HCT116 (cell line): ENCODE measurements at regions not wholly inside any gene's neighbourhood (a gene's known extent, or its start where the extent isn't known, plus 50 kb on each side); places are given as distances from the start of the nearest gene placed in this dataset.

Experiments used
- ATAC-seq: fragments of 200-7000 bp; cut with Tn5 transposase; 2 replicates; pipeline ENCODE4 v1.9.1; 2020; ENCODE audit warnings: mild to moderate bottlenecking, moderate library complexity
- BruUV-seq: library from RNA; stranded (reverse); fragments of 400-500 nt; replicated peaks from 2 replicates; lab custom pipeline; 2021; lab: Mats Ljungman, UMichigan
- CTCF ChIA-PET: fragments of 300-600 bp; sonication (Branson Sonifier 250); formaldehyde crosslinking; loops from one replicate; lab custom pipeline; 2021; ENCODE audit warnings: antibody characterized with exemption; lab: Charles Lee
- POLR2A ChIA-PET: fragments of 300-600, 350-600 bp; sonication (Branson Sonifier 250); formaldehyde crosslinking; loops from one replicate; lab custom pipeline; 2021; ENCODE audit warnings: antibody characterized with exemption; lab: Charles Lee
- RAD21 ChIA-PET, 2 experiments: fragments of 300-600 bp; sonication (Branson Sonifier 250); formaldehyde crosslinking; loops; one replicate each; lab custom pipeline; 2023; ENCODE audit warnings: low total read pairs in 2 of 2; ENCODE audit not compliant: uncharacterized antibody in 2 of 2, unreplicated experiment in 2 of 2, low non-redundant PET in 1 of 2; lab: Charles Lee
- DNase-seq: peaks from one replicate; pipeline ENCODE4 v3.0.0-alpha.2; 2010; ENCODE audit warnings: low read depth, low spot score
- H2AFZ ChIP-seq: fragments of 200-600 bp; shearing (Covaris generic), sonication (generic); 2 replicates; pipeline ENCODE4 v1.6.1; 2017; ENCODE audit warnings: low read depth, mixed run types, mixed read lengths, antibody characterized with exemption, low read length; ENCODE audit not compliant: poor library complexity, severe bottlenecking
- H3K27ac ChIP-seq: 2 replicates; pipeline ENCODE4 v1.5.1; 2012; ENCODE audit warnings: low read depth, low read length
- H3K27me3 ChIP-seq: fragments of 200-600 bp; sonication (generic); 2 replicates; pipeline ENCODE4 v1.6.1; 2016; ENCODE audit warnings: mixed run types, low read length, mixed read lengths; ENCODE audit not compliant: insufficient read depth
- H3K36me3 ChIP-seq, 2 experiments: fragments of 200-500 bp in 1 of 2; fragments of 200-600 bp in 1 of 2; sonication (Bioruptor generic) in 1 of 2; sonication (generic) in 1 of 2; 2 replicates each; pipeline versions ENCODE4 v1.5.1 to v1.6.1; 2014 to 2016; ENCODE audit warnings: low read length in 2 of 2, inconsistent platforms in 1 of 2, mixed read lengths in 1 of 2, mixed run types in 1 of 2; ENCODE audit not compliant: insufficient read depth in 2 of 2, control insufficient read depth in 1 of 2
- H3K4me1 ChIP-seq, 2 experiments: fragments of 200-600 bp in 1 of 2; sonication (generic) in 1 of 2; 2 replicates each; pipeline versions ENCODE4 v1.5.1 to v1.6.1; 2012 to 2017; ENCODE audit warnings: low read length in 2 of 2, inconsistent platforms in 1 of 2, mild to moderate bottlenecking in 1 of 2, mixed read lengths in 1 of 2, mixed run types in 1 of 2, moderate library complexity in 1 of 2; ENCODE audit not compliant: insufficient read depth in 2 of 2, control insufficient read depth in 1 of 2
- H3K4me2 ChIP-seq: fragments of 200-600 bp; sonication (generic); 2 replicates; pipeline ENCODE4 v1.6.1; 2017; ENCODE audit warnings: mixed run types, low read length, mixed read lengths
- H3K4me3 ChIP-seq, 2 experiments: fragments of 200-600 bp in 1 of 2; sonication (generic) in 1 of 2; replicated peaks in 1 of 2; 2 replicates each; pipeline ENCODE4 v1.5.1; 2011 to 2016; ENCODE audit warnings: low read length in 2 of 2, control low read depth in 1 of 2, low read depth in 1 of 2, mild to moderate bottlenecking in 1 of 2, mixed read lengths in 1 of 2, mixed run types in 1 of 2
- H3K79me2 ChIP-seq: fragments of 200-600 bp; sonication (generic); 2 replicates; pipeline ENCODE4 v1.6.1; 2017; ENCODE audit warnings: mild to moderate bottlenecking, mixed run types, low read length, moderate library complexity, mixed read lengths; ENCODE audit not compliant: insufficient read depth
- H3K9ac ChIP-seq: fragments of 200-600 bp; sonication (generic); 2 replicates; pipeline ENCODE4 v1.6.1; 2016; ENCODE audit warnings: low read length, mixed read lengths
- H3K9me2 ChIP-seq: fragments of 200-600 bp; sonication (generic), shearing (Covaris generic); 2 replicates; pipeline ENCODE4 v1.6.1; 2017; ENCODE audit warnings: mixed run types, mild to moderate bottlenecking, moderate library complexity; ENCODE audit not compliant: insufficient read depth
- H3K9me3 ChIP-seq, 2 experiments: fragments of 200-500 bp in 1 of 2; fragments of 200-600 bp in 1 of 2; sonication (Bioruptor generic) in 1 of 2; sonication (generic) in 1 of 2; 2 replicates each; pipeline ENCODE4 v1.6.1; 2014 to 2017; ENCODE audit warnings: low read length in 2 of 2, mixed read lengths in 2 of 2, inconsistent platforms in 1 of 2, low read depth in 1 of 2, mild to moderate bottlenecking in 1 of 2, mixed run types in 1 of 2, moderate library complexity in 1 of 2; ENCODE audit not compliant: control insufficient read depth in 1 of 2, insufficient read depth in 1 of 2
- H4K20me1 ChIP-seq: fragments of 200-600 bp; sonication (generic), shearing (Covaris generic); 2 replicates; pipeline ENCODE4 v1.6.1; 2017; ENCODE audit warnings: mixed run types, mild to moderate bottlenecking, moderate library complexity; ENCODE audit not compliant: insufficient read depth
- EGR1 ChIP-seq: IDR thresholded peaks from 2 replicates; pipeline ENCODE4 v1.6.1; 2012; ENCODE audit warnings: low read depth
- EZH2 ChIP-seq: fragments of 200-600 bp; sonication (generic); IDR thresholded peaks from 2 replicates; pipeline ENCODE4 v1.6.1; 2017; ENCODE audit warnings: antibody characterized with exemption, mixed run types
- MAX ChIP-seq: IDR thresholded peaks from 2 replicates; pipeline ENCODE4 v1.6.1; 2012
- POLR2A ChIP-seq: IDR thresholded peaks from 2 replicates; pipeline ENCODE4 v1.7.0; 2011; ENCODE audit warnings: borderline replicate concordance; ENCODE audit not compliant: insufficient read depth, insufficient read length; ENCODE audit errors: extremely low read depth
- SRF ChIP-seq: IDR thresholded peaks from 2 replicates; pipeline ENCODE4 v1.6.1; 2012; ENCODE audit warnings: low read depth
- YY1 ChIP-seq: IDR thresholded peaks from 2 replicates; pipeline ENCODE4 v1.6.1; 2011; ENCODE audit warnings: low read length, low read depth, moderate library complexity, mild to moderate bottlenecking; ENCODE audit not compliant: insufficient replicate concordance; ENCODE audit errors: extremely low read depth
- ZFX ChIP-seq: fragments of 450-650 bp; IDR thresholded peaks from 2 replicates; pipeline ENCODE4 v1.6.1; 2017
- ZNF274 ChIP-seq: fragments of 200-500 bp; sonication (Bioruptor generic); IDR thresholded peaks from 2 replicates; pipeline ENCODE4 v1.6.1; 2014; ENCODE audit warnings: mild to moderate bottlenecking, low read depth, low read length, inconsistent platforms
- intact Hi-C: fragments of 100-400 bp; cut with micrococcal nuclease; formaldehyde crosslinking; loops from 2 replicates; pipeline ENCODE4 v1.10.0; 2022

- BruUV-seq: no TSS peak
- H3K4me3 ChIP-seq: no peak overlapping the region
- ChIA-PET CTCF (no interaction called here), RAD21 (no interaction called here), POLR2A (no interaction called here)
- H3K36me3 ChIP-seq: no peaks in the 10 kb centered on the region
- TF ChIP-seq MAX (no peak), POLR2A (no peak), EGR1 (no peak), ZFX (no peak)
- H3K79me2 ChIP-seq: no peaks in the 10 kb centered on the region
- H3K4me2 ChIP-seq: no peak overlapping the region
- no peak overlapping the region for H3K9ac ChIP-seq
- H3K9me3 ChIP-seq: no peaks in the 10 kb centered on the region
- H3K9me2 ChIP-seq: no peaks in the 10 kb centered on the region
- ATAC-seq (no peak), DNase-seq (no peak)
- peaks cover 0 to 6% of the 10 kb centered on the region in 2 experiments; a peak in 3 of 4 replicates for H3K4me1 ChIP-seq
- intact Hi-C loops: no loop called here
- peaks cover 4% of the 10 kb centered on the region; the same call in 1 of the 2 replicates for H3K27me3 ChIP-seq
- H2AFZ ChIP-seq: no peak overlapping the region
- no peak overlapping the region for H3K27ac ChIP-seq
- H4K20me1 ChIP-seq: no peaks in the 10 kb centered on the region
These were observed 246.1 kb downstream of the SHQ1 start for GRCh38 chr3:72601983-72602750.

- Histone ChIP-seq H3K36me3 (no peaks in the 10 kb centered on the region), H3K9me3 (no peaks in the 10 kb centered on the region), H3K4me1 (peaks cover 0 to 6% of the 10 kb centered on the region in 2 experiments; a peak in 3 of 4 replicates), H3K79me2 (no peaks in the 10 kb centered on the region), H4K20me1 (no peaks in the 10 kb centered on the region), H3K9me2 (no peaks in the 10 kb centered on the region), H3K4me3 (no peak overlapping the region), H3K9ac (no peak overlapping the region), H2AFZ (no peak overlapping the region), H3K4me2 (no peak overlapping the region), H3K27me3 (peaks cover 4% of the 10 kb centered on the region; the same call in 1 of the 2 replicates), H3K27ac (no peak overlapping the region)
- ATAC-seq: no peak
- no peak for DNase-seq
- POLR2A ChIA-PET: no interaction called here
- BruUV-seq: no TSS peak
- RAD21 ChIA-PET: no interaction called here
- intact Hi-C loops: no loop called here
- CTCF ChIA-PET: no interaction called here
- TF ChIP-seq EZH2 (no peak), YY1 (no peak), ZFX (no peak), ZNF274 (no peak), SRF (no peak)
These were observed 247.2 kb downstream of the SHQ1 start for GRCh38 chr3:72601060-72601459.
